ENCODE measurements at regions not wholly inside any gene's neighbourhood (a gene's known extent, or its start where the extent isn't known, plus 50 kb on each side); places are given as distances from the start of the nearest gene placed in this dataset.
A peak's percentile ranks its signal among the peaks of the same experiment; 100 is the strongest.

- H3K4me3 ChIP-seq (replicated peaks; ENCODE audit: insufficient read depth, low read length), result no peak overlapping the region
- no peaks in the 10 kb centered on the region for H3K27me3 ChIP-seq (ENCODE audit: insufficient read depth, poor library complexity, severe bottlenecking)
- H3K27ac ChIP-seq (replicated peaks), result no peak overlapping the region
- no peak for TF ChIP-seq GABPA (IDR thresholded peaks at IDR 0.05; ENCODE audit: low read depth)
- no peak for TF ChIP-seq REST (IDR thresholded peaks at IDR 0.05; ENCODE audit: insufficient replicate concordance, low read depth)
- TF ChIP-seq POLR2AphosphoS5 (IDR thresholded peaks at IDR 0.05; ENCODE audit: low read depth), result no peak
- TF ChIP-seq SPI1 (IDR thresholded peaks at IDR 0.05; ENCODE audit: borderline replicate concordance, low read depth), result no peak
- no peak for TF ChIP-seq CTCF (IDR thresholded peaks at IDR 0.05; ENCODE audit: insufficient read depth, low read length)
- no peak for DNase-seq (ENCODE audit: low read depth in 1 of 2, low spot score in 1 of 2)
Measured at GRCh38 chr2:42978175-42978886, 185.9 kb upstream of the HAAO start.

GRCh38 chr2:42977270-42978174, 185.1 kb upstream of the HAAO start:
- H3K4me3 ChIP-seq (replicated peaks; ENCODE audit: insufficient read depth, low read length), result no peak overlapping the region
- TF ChIP-seq GABPA (IDR thresholded peaks at IDR 0.05; ENCODE audit: low read depth) (no peak), SPI1 (IDR thresholded peaks at IDR 0.05; ENCODE audit: borderline replicate concordance, low read depth) (peak; percentile 54; the same call in 1 of the 2 replicates), REST (IDR thresholded peaks at IDR 0.05; ENCODE audit: insufficient replicate concordance, low read depth) (no peak), CTCF (IDR thresholded peaks at IDR 0.05; ENCODE audit: insufficient read depth, low read length) (no peak), POLR2AphosphoS5 (IDR thresholded peaks at IDR 0.05; ENCODE audit: low read depth) (no peak)
- DNase-seq (ENCODE audit: low read depth in 1 of 2, low spot score in 1 of 2), result no peak
- H3K27me3 ChIP-seq (ENCODE audit: insufficient read depth, poor library complexity, severe bottlenecking), result no peaks in the 10 kb centered on the region
- H3K27ac ChIP-seq (replicated peaks), result peak overlapping the region; percentile 42; the same call in 1 of the 2 replicates

- Histone ChIP-seq H3K27me3 (ENCODE audit: insufficient read depth, poor library complexity, severe bottlenecking) (no peaks in the 10 kb centered on the region), H3K27ac (replicated peaks) (peak overlapping the region; percentile 42), H3K4me3 (replicated peaks; ENCODE audit: insufficient read depth, low read length) (no peak overlapping the region)
- no peak for TF ChIP-seq GABPA (IDR thresholded peaks at IDR 0.05; ENCODE audit: low read depth)
- TF ChIP-seq REST (IDR thresholded peaks at IDR 0.05; ENCODE audit: insufficient replicate concordance, low read depth), result no peak
- no peak for TF ChIP-seq POLR2AphosphoS5 (IDR thresholded peaks at IDR 0.05; ENCODE audit: low read depth)
- DNase-seq (ENCODE audit: low read depth in 1 of 2, low spot score in 1 of 2), result peak in 1 of 2 experiments; percentile 40
Measured at GRCh38 chr2:42976351-42976750, 184.0 kb upstream of the HAAO start.
